ENCODE measurements at regions not wholly inside any gene's neighbourhood (a gene's known extent, or its start where the extent isn't known, plus 50 kb on each side); places are given as distances from the start of the nearest gene placed in this dataset.

DNA sequence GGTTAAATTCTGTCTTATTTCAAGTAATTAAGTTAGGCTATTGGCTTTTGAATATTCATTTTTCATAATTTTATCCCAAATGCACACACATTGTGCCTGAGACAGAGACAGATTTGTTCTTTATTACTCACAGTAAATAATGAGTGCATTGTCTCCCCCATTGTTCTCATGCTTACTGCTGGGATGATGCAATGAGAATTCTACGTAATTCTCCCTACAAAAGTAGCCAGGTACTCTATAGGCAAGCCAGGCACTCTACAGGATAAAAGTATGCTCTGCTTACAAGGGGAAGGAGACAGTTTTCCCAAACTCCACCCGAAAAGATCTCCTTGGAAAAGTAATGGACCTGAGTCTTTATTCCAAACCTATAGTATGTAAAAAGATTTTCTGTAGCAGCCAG lies 1890.7 kb upstream of the PCDH10 start:
- no peak overlapping the region for H3K4me3 ChIP-seq (ENCODE audit: low read length)
- DNase-seq (ENCODE audit: low read depth), result peak; percentile 71
- TF ChIP-seq, protein P1, sequence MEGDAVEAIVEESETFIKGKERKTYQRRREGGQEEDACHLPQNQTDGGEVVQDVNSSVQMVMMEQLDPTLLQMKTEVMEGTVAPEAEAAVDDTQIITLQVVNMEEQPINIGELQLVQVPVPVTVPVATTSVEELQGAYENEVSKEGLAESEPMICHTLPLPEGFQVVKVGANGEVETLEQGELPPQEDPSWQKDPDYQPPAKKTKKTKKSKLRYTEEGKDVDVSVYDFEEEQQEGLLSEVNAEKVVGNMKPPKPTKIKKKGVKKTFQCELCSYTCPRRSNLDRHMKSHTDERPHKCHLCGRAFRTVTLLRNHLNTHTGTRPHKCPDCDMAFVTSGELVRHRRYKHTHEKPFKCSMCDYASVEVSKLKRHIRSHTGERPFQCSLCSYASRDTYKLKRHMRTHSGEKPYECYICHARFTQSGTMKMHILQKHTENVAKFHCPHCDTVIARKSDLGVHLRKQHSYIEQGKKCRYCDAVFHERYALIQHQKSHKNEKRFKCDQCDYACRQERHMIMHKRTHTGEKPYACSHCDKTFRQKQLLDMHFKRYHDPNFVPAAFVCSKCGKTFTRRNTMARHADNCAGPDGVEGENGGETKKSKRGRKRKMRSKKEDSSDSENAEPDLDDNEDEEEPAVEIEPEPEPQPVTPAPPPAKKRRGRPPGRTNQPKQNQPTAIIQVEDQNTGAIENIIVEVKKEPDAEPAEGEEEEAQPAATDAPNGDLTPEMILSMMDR (IDR thresholded peaks at IDR 0.05; ENCODE audit: insufficient read depth, low read depth, low read length, missing control alignments), result no peak

DNA sequence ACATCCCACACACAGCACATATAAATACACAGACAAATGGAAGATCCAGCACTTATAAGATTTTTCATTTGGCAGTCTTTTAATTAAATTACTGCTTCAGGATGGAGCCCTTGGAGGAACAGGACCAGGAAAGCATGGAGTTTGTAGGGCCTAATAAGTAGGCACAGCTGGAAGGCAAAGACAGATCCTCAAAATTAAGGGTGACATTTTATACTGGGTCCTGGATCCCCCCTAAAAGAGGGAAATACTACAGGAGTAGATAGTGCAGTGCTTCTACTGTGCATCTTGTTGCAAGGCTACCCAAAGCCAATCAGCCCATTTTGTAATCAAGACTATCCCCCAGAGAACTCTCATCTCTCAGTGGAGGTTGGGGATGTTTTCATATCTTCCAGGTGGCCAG lies 1860.7 kb upstream of the PCDH10 start:
- no peak overlapping the region for H3K4me3 ChIP-seq (ENCODE audit: low read length)
- DNase-seq (ENCODE audit: low read depth), result no peak
- TF ChIP-seq, protein P1 (IDR thresholded peaks at IDR 0.05; ENCODE audit: insufficient read depth, low read depth, low read length, missing control alignments), result no peak

DNA sequence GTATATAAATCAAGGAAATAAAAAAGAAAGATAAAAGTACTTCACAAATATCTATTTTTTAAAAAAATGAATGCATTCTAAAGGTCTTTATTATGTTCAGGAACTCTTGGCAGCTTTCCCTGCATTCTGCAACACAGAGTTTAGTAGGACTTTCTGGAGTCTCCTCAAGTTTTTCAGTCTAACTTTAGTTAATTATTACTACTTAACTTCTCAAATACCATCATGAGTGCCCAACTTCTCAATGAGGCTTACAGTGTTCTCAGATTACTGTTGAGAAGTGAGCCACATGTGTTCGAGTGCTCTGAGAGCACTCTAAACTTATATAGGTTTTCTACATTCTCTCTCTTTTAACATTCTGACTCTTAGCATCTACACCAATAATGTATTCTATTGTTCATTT lies 1852.9 kb upstream of the PCDH10 start:
- no peak for DNase-seq (ENCODE audit: low read depth)
- H3K4me3 ChIP-seq (ENCODE audit: low read length), result no peak overlapping the region
- TF ChIP-seq, protein P1 (IDR thresholded peaks at IDR 0.05; ENCODE audit: insufficient read depth, low read depth, low read length, missing control alignments), result no peak

DNA sequence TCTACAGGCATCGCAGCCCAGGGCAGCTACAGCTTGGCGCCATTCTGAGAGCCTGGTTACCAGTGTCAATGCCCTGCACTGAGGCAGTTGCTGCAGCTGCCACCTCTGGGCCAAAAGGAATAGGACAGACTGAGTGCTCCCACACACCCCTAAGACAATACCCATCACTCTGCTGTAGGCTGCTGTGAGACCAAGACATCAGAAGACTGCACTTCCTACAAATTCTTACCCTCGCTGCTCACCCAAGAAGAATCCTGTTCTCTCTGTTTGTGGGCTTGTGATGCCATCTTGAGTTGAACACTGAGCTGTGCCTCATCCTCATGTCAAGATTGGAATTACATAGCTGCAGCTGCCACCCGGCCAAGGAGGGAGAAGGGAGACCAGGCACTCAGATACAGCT lies 1847.0 kb upstream of the PCDH10 start:
- no peak overlapping the region for H3K4me3 ChIP-seq (ENCODE audit: low read length)
- peak; percentile 17 for DNase-seq (ENCODE audit: low read depth)
- TF ChIP-seq, protein P1 (IDR thresholded peaks at IDR 0.05; ENCODE audit: insufficient read depth, low read depth, low read length, missing control alignments), result peak; percentile 14

DNA sequence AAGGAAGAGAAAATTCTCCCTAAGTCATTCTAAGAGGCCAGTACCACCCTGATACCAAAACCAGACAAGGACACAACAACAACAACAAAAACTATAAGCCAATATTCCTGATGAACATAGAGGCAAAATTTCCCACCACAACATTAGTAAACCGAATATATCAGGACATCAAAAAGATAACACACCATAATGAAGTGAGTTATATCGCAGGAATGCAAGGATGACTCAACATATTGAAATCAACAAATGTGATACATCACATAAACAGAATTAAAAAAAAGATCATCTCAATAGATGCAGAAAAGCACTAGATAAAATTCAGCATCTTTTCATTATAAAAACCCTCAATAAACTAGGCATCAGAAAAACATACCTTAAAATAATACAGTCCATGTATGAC lies 1844.4 kb upstream of the PCDH10 start:
- DNase-seq (ENCODE audit: low read depth), result peak; percentile 35
- H3K4me3 ChIP-seq (ENCODE audit: low read length), result no peak overlapping the region
- TF ChIP-seq, protein P1 (IDR thresholded peaks at IDR 0.05; ENCODE audit: insufficient read depth, low read depth, low read length, missing control alignments), result no peak

DNA sequence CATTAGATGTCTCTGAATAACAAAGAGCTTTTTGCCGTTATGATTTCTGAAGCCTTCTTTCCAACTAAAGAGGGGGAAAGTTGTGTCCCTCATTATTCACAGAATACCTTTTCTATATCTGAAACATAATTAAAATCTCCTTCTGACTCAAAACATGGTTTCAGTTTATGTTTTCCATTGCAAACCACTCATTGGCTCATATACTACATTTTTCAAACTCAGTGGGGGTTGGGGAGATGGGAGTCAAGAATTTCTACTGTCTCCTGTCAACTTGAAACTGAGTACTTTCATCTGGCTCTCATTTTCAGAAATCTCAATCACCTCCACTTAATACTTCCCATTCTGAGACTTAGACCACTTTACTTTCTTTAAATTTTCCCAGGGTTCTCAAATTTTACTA lies 1839.5 kb upstream of the PCDH10 start:
- TF ChIP-seq, protein P1 (IDR thresholded peaks at IDR 0.05; ENCODE audit: insufficient read depth, low read depth, low read length, missing control alignments), result no peak

DNA sequence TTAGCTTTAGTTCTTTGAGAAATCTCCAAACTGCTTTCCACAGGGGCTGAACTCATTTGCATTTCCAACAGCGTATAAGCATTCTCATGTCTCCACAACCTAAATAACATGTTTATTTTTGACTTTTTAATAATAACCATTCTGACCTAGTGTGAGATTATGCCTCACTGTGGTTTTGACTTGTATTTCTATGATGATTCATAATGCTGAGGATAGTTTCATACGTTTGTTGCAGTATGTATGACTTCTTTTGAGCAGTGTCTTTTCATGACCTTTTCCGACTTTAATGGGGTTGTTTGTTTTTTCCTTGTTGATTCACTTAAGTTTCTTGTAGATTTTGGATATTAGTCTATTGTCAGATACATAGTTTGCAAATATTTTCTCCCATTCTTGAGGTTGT lies 1833.0 kb upstream of the PCDH10 start:
- peak; percentile 14 for DNase-seq (ENCODE audit: low read depth)
- TF ChIP-seq, protein P1 (IDR thresholded peaks at IDR 0.05; ENCODE audit: insufficient read depth, low read depth, low read length, missing control alignments), result no peak
- no peak overlapping the region for H3K4me3 ChIP-seq (ENCODE audit: low read length)

More for the DNA sequence above, 1839.5 kb upstream of the PCDH10 start:
- H3K4me3 ChIP-seq (ENCODE audit: low read length), result no peak overlapping the region
- no peak for DNase-seq (ENCODE audit: low read depth)
